ENCODE measurements at regions not wholly inside any gene's neighbourhood (a gene's known extent, or its start where the extent isn't known, plus 50 kb on each side); places are given as distances from the start of the nearest gene placed in this dataset.

DNA sequence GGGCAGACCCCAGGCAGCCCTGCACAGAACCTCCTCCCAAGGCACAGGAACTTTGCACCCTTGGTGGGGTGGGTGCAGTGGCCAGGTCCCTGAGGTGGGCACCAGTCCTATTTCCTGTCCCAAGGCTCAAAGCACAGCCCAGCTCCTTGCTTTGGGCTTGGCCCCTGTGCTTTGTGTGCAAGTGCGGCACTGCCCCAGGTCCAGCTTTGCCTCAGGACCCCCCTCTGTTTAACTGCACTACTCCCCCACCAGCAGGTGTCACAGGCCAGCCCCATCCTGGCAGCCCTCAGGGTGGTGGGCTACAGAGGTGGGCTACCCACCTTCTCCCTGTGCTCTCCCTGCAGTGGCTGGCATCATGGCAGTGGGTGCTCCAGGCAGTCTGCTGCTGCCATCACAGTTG lies 2469.0 kb downstream of the PCDH7 start:
- H3K4me3 ChIP-seq (ENCODE audit: low read depth, low read length), result no peak overlapping the region
- CTCF ChIA-PET, result no interaction called here
- DNase-seq (ENCODE audit: low read depth, low spot score), result no peak
- TF ChIP-seq, protein P1, sequence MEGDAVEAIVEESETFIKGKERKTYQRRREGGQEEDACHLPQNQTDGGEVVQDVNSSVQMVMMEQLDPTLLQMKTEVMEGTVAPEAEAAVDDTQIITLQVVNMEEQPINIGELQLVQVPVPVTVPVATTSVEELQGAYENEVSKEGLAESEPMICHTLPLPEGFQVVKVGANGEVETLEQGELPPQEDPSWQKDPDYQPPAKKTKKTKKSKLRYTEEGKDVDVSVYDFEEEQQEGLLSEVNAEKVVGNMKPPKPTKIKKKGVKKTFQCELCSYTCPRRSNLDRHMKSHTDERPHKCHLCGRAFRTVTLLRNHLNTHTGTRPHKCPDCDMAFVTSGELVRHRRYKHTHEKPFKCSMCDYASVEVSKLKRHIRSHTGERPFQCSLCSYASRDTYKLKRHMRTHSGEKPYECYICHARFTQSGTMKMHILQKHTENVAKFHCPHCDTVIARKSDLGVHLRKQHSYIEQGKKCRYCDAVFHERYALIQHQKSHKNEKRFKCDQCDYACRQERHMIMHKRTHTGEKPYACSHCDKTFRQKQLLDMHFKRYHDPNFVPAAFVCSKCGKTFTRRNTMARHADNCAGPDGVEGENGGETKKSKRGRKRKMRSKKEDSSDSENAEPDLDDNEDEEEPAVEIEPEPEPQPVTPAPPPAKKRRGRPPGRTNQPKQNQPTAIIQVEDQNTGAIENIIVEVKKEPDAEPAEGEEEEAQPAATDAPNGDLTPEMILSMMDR (IDR thresholded peaks at IDR 0.05; ENCODE audit: insufficient read depth, low read length, missing control alignments), result no peak
- POLR2A ChIA-PET, result no interaction called here

- no peak for DNase-seq (ENCODE audit: low read depth, low spot score)
- POLR2A ChIA-PET, result no interaction called here
- TF ChIP-seq, protein P1 (IDR thresholded peaks at IDR 0.05; ENCODE audit: insufficient read depth, low read length, missing control alignments), result no peak
- H3K4me3 ChIP-seq (ENCODE audit: low read depth, low read length), result no peak overlapping the region
- CTCF ChIA-PET, result no interaction called here
Observed at GRCh38 chr4:33193109-33193508, 2472.9 kb downstream of the PCDH7 start.

- ChIA-PET CTCF (no interaction called here), POLR2A (no interaction called here)
- no peak for DNase-seq (ENCODE audit: low read depth, low spot score)
- no peak overlapping the region for H3K4me3 ChIP-seq (ENCODE audit: low read depth, low read length)
- TF ChIP-seq, protein P1 (IDR thresholded peaks at IDR 0.05; ENCODE audit: insufficient read depth, low read length, missing control alignments), result no peak
Observed at GRCh38 chr4:33200377-33200776, 2480.2 kb downstream of the PCDH7 start.

- TF ChIP-seq, protein P1 (IDR thresholded peaks at IDR 0.05; ENCODE audit: insufficient read depth, low read length, missing control alignments), result no peak
- DNase-seq (ENCODE audit: low read depth, low spot score), result no peak
- ChIA-PET CTCF (no interaction called here), POLR2A (no interaction called here)
- no peak overlapping the region for H3K4me3 ChIP-seq (ENCODE audit: low read depth, low read length)
Observed at GRCh38 chr4:33218238-33218637, 2498.1 kb downstream of the PCDH7 start.

DNA sequence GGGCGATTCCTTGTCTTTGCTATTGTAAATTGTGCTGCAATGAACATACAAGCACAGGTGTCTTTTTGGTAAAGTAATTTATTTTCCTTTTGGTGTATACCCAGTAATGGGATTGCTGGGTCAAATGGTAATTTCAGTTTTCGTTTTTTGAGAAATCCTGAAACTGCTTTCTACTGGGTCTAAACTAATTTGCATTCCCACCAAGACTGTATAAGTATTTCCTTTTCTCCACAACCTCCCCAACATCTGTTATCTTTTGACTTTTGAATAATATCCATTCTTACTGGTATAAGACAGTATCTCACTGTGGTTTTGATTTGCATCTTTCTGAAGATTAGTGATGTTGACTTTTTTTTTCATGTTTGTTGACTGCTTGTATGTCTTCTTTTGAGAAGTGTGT lies 2506.0 kb downstream of the PCDH7 start:
- ChIA-PET CTCF (no interaction called here), POLR2A (no interaction called here)
- no peak for DNase-seq (ENCODE audit: low read depth, low spot score)
- no peak overlapping the region for H3K4me3 ChIP-seq (ENCODE audit: low read depth, low read length)
- TF ChIP-seq, protein P1 (IDR thresholded peaks at IDR 0.05; ENCODE audit: insufficient read depth, low read length, missing control alignments), result no peak

DNA sequence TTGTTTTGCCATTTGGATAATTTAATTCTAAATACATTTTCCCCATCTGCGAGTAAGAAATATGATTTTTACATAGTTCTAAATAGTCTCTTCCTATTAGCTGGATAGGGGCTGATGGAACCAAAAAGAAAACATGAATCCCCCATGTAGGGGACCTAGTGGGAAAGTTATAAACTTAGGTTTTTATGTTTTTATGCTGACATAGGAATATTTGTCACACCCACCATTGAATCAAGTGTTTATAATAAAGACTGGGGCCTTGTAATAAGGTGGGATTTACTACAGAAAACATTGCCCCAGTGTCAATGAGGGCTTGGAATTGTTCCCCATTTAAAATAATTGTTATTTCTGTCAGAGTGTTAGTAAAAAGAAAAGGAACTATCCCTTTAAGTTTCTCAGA lies 2506.6 kb downstream of the PCDH7 start:
- H3K4me3 ChIP-seq (ENCODE audit: low read depth, low read length), result no peak overlapping the region
- TF ChIP-seq, protein P1 (IDR thresholded peaks at IDR 0.05; ENCODE audit: insufficient read depth, low read length, missing control alignments), result no peak
- POLR2A ChIA-PET, result no interaction called here
- DNase-seq (ENCODE audit: low read depth, low spot score), result no peak
- CTCF ChIA-PET, result no interaction called here
